Spleen (tissue), 7 donors: ENCODE measurements at regions not wholly inside any gene's neighbourhood (a gene's known extent, or its start where the extent isn't known, plus 50 kb on each side); places are given as distances from the start of the nearest gene placed in this dataset.

Experiments
- CTCF ChIP-seq, 11 experiments: fragments of 200-600 bp in 7 of 11; fragments of 450-650 bp in 4 of 11; sonication (generic) in 4 of 11; IDR thresholded peaks in 8 of 11; conservative IDR thresholded peaks in 3 of 11; 1 replicate in 7 of 11; 2 replicates in 4 of 11; pipeline versions ENCODE4 v1.4.0 to v1.8.0; 2016 to 2021; ENCODE audit warnings: antibody characterized with exemption in 11 of 11, inconsistent platforms in 4 of 11, mild to moderate bottlenecking in 1 of 11
- POLR2A ChIP-seq, 3 donors: fragments of 450-650 bp; IDR thresholded peaks; one replicate each; pipeline ENCODE4 v1.5.1; 2017; ENCODE audit warnings: antibody characterized with exemption in 3 of 3, mild to moderate bottlenecking in 1 of 3
- donor health status: DM: no; HTN: no; CAD: no; lungs with moderate emphysema.
- donor health status: DM: no; HTN: no; CAD: no.
- donor health status: DM: no; HTN: no; CAD: no.

DNA sequence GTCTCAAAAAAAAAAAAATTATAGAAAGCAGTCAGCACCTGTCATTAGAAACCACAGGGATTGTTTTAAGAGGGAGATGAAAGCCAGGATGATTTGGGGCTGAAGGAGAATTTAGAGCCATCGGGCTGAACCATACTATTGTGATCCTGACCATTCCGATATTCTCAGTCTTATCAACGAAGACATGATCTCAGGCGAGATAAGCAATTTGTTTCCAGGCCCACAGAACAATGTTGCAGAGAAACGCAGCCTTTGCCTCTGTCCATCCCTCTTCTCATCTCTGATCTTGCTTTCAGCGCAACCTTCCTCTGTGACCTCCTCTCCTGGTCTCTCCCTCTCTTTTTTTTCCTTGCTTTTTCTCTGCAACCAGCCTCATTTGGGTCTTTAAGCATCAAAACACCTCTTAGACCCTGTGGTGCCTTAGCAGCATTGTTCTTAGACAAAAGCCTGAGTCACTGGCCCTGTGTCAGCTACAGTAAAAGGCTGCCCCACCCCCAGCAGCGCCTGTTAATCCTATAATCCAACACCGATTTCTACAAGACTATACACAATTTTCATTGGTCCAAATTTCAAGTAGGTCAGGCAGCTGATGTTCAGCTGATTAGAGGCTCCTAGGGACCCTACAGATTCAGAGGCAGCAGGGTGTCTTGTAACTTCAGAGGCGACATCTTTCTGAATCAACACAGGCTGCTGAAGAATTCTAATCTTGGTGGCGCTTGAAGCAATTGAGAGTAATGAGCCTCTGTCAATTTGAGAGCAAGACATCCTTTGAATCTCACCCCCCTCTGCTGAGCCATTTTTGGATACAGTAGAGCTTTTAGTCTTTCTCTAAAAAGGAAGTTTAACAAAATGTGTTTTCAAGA is 206.0 kb downstream of the NCK2 start:
- no peak for TF ChIP-seq CTCF (IDR thresholded peaks at IDR 0.05 in 8 of 11, conservative IDR thresholded peaks at IDR 0.05 in 3 of 11)
- TF ChIP-seq POLR2A (IDR thresholded peaks at IDR 0.05), result no peak
